ENCODE measurements at regions not wholly inside any gene's neighbourhood (a gene's known extent, or its start where the extent isn't known, plus 50 kb on each side); places are given as distances from the start of the nearest gene placed in this dataset.

- dilution Hi-C loops (cut with HindIII; ENCODE audit: low sequenced_read_pairs, unreplicated experiment) (no loop called here), in situ Hi-C loops (cut with MboI; ENCODE audit: low sequenced_read_pairs) (no loop called here), intact Hi-C loops (cut with micrococcal nuclease) (no loop called here)
- no TSS peak for BruUV-seq (replicated peaks)
- H3K27ac ChIP-seq (ENCODE audit: insufficient read depth, low read length): no peak overlapping the region
- H3K9me3 ChIP-seq (ENCODE audit: control insufficient read depth, insufficient read depth, low read length): no peaks in the 10 kb centered on the region
- H2AK9ac ChIP-seq (replicated peaks; ENCODE audit: low read depth, low read length, poor library complexity): no peak overlapping the region
- H2BK15ac ChIP-seq (ENCODE audit: low read depth, low read length): no peak overlapping the region
- H3K4me1 ChIP-seq (ENCODE audit: control insufficient read depth, insufficient read depth, low read length): no peaks in the 10 kb centered on the region
- H2AK5ac ChIP-seq (ENCODE audit: low read depth, low read length): no peak overlapping the region
- DNase-seq (no peak), ATAC-seq (ENCODE audit: low read depth) (no peak)
- POLR2A ChIA-PET (ENCODE audit: unreplicated experiment): no interaction called here
- no peaks in the 10 kb centered on the region for H3K27me3 ChIP-seq (ENCODE audit: control insufficient read depth, insufficient read depth, low read length)
- H4K8ac ChIP-seq (ENCODE audit: low read depth in 2 of 2, low read length in 2 of 2): no peak overlapping the region
- CTCF ChIA-PET: no interaction called here
- no peak overlapping the region for H4K5ac ChIP-seq (ENCODE audit: low read depth, low read length)
- H4K20me1 ChIP-seq (ENCODE audit: insufficient read depth, low read length): no peaks in the 10 kb centered on the region
- H3K4me3 ChIP-seq (ENCODE audit: insufficient read depth, low read depth, low read length): no peak overlapping the region
- H3K18ac ChIP-seq (ENCODE audit: low read depth, low read length): no peak overlapping the region
- H4K91ac ChIP-seq (ENCODE audit: insufficient read depth, low read depth, low read length): no peak overlapping the region
- no CpG with 5 or more reads among the region's 2 CpGs for WGBS, 2 experiments (ENCODE audit: extremely low coverage in 2 of 2, insufficient read length in 1 of 2)
- no peak overlapping the region for H2AFZ ChIP-seq (replicated peaks; ENCODE audit: low read length, poor library complexity)
- no peaks in the 10 kb centered on the region for H3K9me1 ChIP-seq (ENCODE audit: insufficient read depth, low read length)
- H3K4ac ChIP-seq (ENCODE audit: low read depth, low read length): no peak overlapping the region
- TF ChIP-seq SMC3 (IDR thresholded peaks at IDR 0.05; ENCODE audit: low read depth, low read length) (no peak), CHD1 (IDR thresholded peaks at IDR 0.05; ENCODE audit: low read depth, low read length) (no peak), RAD21 (IDR thresholded peaks at IDR 0.05; ENCODE audit: low read length) (no peak), BHLHE40 (IDR thresholded peaks at IDR 0.05; ENCODE audit: low read depth, low read length) (no peak), MAZ (IDR thresholded peaks at IDR 0.05; ENCODE audit: borderline replicate concordance, low read depth, low read length) (no peak), MXI1 (IDR thresholded peaks at IDR 0.05; ENCODE audit: borderline replicate concordance, low read depth, low read length) (no peak)
- no peak overlapping the region for H3K56ac ChIP-seq (ENCODE audit: extremely low read depth, insufficient read depth, low read length)
- H2BK5ac ChIP-seq (ENCODE audit: low read depth, low read length, poor library complexity, severe bottlenecking): no peak overlapping the region
- no peaks in the 10 kb centered on the region for H3K36me3 ChIP-seq (ENCODE audit: control insufficient read depth, insufficient read depth, low read length)
- H3K23ac ChIP-seq (ENCODE audit: low read depth, low read length): no peak overlapping the region
- no peaks in the 10 kb centered on the region for H3K79me1 ChIP-seq (ENCODE audit: low read depth in 1 of 2, low read length in 2 of 2)
- no peak overlapping the region for H2BK120ac ChIP-seq (ENCODE audit: low read depth, low read length)
- H2BK20ac ChIP-seq (ENCODE audit: low read depth, low read length): no peak overlapping the region
- H3K4me2 ChIP-seq (ENCODE audit: low read depth, low read length): no peak overlapping the region
- H3K14ac ChIP-seq (replicated peaks; ENCODE audit: low read depth, low read length): no peak overlapping the region
- no peak overlapping the region for H3K9ac ChIP-seq (ENCODE audit: low read depth, low read length)
Observed at GRCh38 chr10:109055243-109055642, 868.1 kb downstream of the XPNPEP1 start.

Measured in IMR-90 (cell line).